GM19025 (cell line): ENCODE measurements at regions not wholly inside any gene's neighbourhood (a gene's known extent, or its start where the extent isn't known, plus 50 kb on each side); places are given as distances from the start of the nearest gene placed in this dataset.

Experiments
- ATAC-seq: cut with Tn5 transposase; IDR thresholded peaks from one replicate; pipeline ENCODE4 v1.9.1; 2021; ENCODE audit warnings: mild to moderate bottlenecking, low read depth, moderate library complexity; ENCODE audit not compliant: unreplicated experiment

- no peak for ATAC-seq
Observed at GRCh38 chr6:104251651-104252050, 608.1 kb downstream of the HACE1 start.

GRCh38 chr6:104240865-104241264 lies 618.9 kb downstream of the HACE1 start:
- ATAC-seq: no peak

GRCh38 chr6:104239971-104240370 lies 619.7 kb downstream of the HACE1 start:
- no peak for ATAC-seq

GRCh38 chr6:104229057-104229456 lies 630.7 kb downstream of the HACE1 start:
- ATAC-seq: no peak

- no peak for ATAC-seq
Observed at GRCh38 chr6:104227508-104227907, 632.2 kb downstream of the HACE1 start.

GRCh38 chr6:104226790-104227446 lies 632.8 kb downstream of the HACE1 start:
- ATAC-seq: no peak

- no peak for ATAC-seq
Observed at GRCh38 chr6:104218116-104218515, 641.6 kb downstream of the HACE1 start.

GRCh38 chr6:104214901-104215300 lies 644.8 kb downstream of the HACE1 start:
- ATAC-seq: no peak

GRCh38 chr6:104212977-104213668 lies 646.6 kb downstream of the HACE1 start:
- ATAC-seq: no peak

- no peak for ATAC-seq
Observed at GRCh38 chr6:104207635-104208034, 652.1 kb downstream of the HACE1 start.

- ATAC-seq: no peak
Observed at GRCh38 chr6:104201557-104201956, 658.2 kb downstream of the HACE1 start.

GRCh38 chr6:104187616-104188015 lies 672.1 kb downstream of the HACE1 start:
- ATAC-seq: no peak

GRCh38 chr6:104186831-104187230 lies 672.9 kb downstream of the HACE1 start:
- ATAC-seq: no peak

GRCh38 chr6:104183816-104184435 lies 675.8 kb downstream of the HACE1 start:
- ATAC-seq: no peak

- no peak for ATAC-seq
Observed at GRCh38 chr6:104182811-104183210, 676.9 kb downstream of the HACE1 start.

- no peak for ATAC-seq
Observed at GRCh38 chr6:104173668-104174067, 686.1 kb downstream of the HACE1 start.

- no peak for ATAC-seq
Observed at GRCh38 chr6:104170401-104170800, 689.3 kb downstream of the HACE1 start.

- ATAC-seq: no peak
Observed at GRCh38 chr6:104166055-104166668, 693.6 kb downstream of the HACE1 start.

GRCh38 chr6:104162036-104162669 lies 697.6 kb downstream of the HACE1 start:
- ATAC-seq: no peak

- peak; percentile 44 for ATAC-seq
Observed at GRCh38 chr6:104159045-104159618, 700.6 kb downstream of the HACE1 start.

GRCh38 chr6:104143757-104144156 lies 716.0 kb downstream of the HACE1 start:
- no peak for ATAC-seq
